Activated CD4-positive, alpha-beta T cell treated with anti-CD3 and anti-CD28 coated beads for 1 hour (primary cell): ENCODE measurements at regions not wholly inside any gene's neighbourhood (a gene's known extent, or its start where the extent isn't known, plus 50 kb on each side); places are given as distances from the start of the nearest gene placed in this dataset.

Experiments
- DNase-seq: peaks from one replicate; pipeline ENCODE4 v3.0.0-alpha.2; 2020

DNA sequence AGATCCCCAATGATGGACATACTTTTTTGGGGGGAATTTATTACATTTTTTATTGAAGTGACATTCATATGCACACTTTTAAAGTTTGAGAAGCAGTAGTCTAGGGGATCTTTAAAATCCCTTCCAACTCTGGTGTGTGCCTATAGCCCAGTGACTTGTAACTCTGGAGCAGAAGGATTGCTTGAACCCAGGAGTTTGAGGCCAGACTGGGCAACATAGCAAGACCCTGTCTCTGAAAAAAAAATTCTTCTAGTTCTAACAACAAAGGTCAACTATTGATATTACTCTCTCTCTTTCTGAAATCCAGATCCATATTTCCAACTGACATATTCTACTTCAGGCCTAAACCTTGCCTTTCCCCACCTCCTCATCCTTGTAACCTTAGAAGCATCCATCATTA lies 148.2 kb upstream of the SPRY4 start:
- DNase-seq = no peak

DNA sequence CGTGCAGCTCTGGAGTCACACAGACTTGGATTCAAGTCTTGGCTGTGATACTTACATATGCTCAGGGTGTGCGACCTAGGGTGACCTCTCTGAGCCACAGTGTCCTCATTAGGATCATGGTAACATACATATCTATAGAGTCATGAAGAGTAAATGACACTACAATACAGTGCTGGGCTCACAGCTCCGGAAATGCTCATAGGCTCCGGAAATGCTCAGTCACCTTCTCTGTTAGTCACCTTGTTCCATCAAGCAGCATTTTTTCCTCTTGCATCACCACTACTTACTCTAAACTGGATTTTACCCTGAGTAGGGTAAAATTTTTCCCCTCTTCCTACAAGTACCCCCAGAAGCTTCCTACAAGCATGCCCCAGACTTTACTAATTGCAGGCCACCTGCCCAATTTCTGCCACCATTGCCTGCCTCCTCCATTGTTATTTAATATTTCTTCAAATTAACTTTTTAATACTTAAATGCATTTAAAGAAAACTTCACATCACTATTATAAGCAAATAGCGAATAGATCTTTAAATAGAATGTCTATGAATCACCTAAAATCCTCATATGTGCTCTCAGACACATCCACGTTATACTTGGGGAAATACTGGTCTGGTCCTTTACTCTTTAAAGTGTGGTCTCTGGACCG lies 147.6 kb upstream of the SPRY4 start:
- DNase-seq = peak; percentile 17

GRCh38 chr5:142466195-142466971 lies 141.6 kb upstream of the SPRY4 start:
- no peak for DNase-seq

GRCh38 chr5:142465476-142465875 lies 140.7 kb upstream of the SPRY4 start:
- no peak for DNase-seq

DNA sequence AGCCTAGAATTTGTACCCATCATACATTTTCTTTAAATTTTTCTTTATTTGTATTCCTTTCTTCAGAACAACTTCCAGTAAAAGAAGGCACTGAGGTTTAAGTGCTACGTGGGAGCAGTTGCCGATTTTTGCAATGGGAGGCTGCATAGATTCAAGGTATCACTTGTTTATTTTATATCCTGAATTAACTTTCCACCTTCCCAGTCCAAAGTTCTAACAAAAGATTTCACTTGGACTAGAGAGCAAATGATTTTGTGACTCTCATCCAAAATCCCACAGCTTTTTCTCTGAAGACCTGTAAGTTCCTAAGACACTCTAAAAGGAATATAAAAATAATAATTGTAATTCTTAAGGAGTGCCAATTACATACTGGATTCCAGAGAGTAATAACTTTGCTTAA lies 139.1 kb upstream of the SPRY4 start:
- no peak for DNase-seq

DNA sequence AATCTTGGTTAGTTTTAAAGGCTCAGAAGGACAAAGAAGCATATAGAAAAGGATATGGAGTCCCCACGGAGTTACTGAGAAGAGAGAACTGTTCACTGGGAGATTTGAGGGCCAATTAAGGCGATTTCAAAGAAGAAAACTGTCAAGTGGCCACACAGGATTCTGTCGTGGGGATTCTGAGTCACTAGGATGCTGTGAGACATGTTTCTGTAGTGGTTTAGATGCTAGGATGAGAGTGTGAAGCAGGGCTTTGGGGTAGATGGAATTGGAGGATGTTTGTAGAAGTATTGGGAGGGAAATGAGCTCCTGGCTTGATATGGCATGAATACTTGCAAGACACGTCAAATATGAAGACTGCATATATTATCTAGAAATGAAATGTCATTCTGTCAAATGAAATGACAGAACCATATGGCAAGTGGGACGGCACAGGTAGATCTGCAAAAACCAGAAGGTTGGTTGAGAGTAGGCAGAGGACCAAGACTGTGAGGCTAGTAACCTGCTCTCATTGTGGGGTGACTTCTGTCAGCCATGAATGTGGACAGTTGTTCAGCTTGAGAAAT lies 136.3 kb upstream of the SPRY4 start:
- no peak for DNase-seq

- no peak for DNase-seq
Measured at GRCh38 chr5:142459209-142459608, 134.4 kb upstream of the SPRY4 start.

GRCh38 chr5:142455856-142456255 lies 131.0 kb upstream of the SPRY4 start:
- no peak for DNase-seq

DNA sequence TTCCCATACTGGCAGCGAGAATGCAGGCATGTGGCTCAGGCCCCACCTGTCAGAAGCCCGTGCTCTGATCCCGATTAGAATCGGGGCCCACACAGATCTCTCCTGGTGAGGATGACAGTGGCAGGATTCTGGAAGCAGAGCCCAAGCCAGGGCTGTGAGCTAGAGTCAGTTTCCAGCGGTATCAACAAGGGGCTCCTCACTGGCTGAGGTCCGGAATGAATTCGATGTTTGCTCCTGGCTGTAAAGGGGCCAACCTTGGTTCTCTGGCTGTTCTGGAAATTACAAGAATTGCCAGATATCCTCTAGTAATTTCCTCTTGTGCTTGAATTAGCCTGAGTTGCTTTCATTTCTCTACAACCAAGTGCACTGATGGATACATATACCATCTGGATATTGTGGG lies 129.1 kb upstream of the SPRY4 start:
- DNase-seq = no peak

- DNase-seq = no peak
Measured at GRCh38 chr5:142450419-142450818, 125.6 kb upstream of the SPRY4 start.

DNA sequence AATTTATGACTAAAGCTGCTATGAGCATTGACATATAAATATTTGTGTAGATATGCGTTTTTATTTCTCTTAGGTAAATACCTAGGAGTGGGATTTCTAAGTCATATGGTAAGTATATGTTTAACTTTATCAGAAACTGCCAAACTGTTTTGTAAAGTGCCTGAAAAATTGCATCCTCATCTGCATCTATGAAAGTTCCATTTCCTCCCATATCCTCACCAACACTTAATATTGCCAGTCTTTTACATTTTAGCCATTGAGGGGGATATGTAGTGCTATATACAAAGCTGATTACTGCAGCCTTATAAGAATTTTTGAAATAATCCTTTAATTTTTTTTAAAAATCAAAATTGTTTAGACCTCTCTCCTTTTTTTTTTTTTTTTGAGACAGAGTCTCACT lies 123.1 kb upstream of the SPRY4 start:
- no peak for DNase-seq

GRCh38 chr5:142446960-142447279 lies 122.1 kb upstream of the SPRY4 start:
- DNase-seq = no peak

GRCh38 chr5:142446131-142446959 lies 121.5 kb upstream of the SPRY4 start:
- DNase-seq = no peak

DNA sequence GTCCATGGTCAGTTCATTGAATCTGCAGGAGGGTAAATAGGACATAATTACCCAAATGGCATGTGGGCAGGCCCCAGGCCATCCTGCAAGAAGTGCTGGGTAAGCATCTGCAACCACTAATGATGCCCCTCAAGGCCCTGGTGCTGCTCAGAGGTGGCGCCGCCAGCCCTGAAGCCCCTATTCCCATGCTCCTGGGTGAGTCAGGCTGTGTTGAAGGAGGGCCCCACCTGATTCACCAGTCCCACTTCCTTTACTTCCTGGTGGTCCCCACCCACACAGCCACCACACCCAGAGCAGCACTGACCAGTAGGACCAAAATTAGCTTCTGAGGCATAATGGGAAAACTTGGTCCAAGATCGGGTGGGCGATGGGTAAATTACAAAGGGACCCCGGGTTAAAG lies 120.4 kb upstream of the SPRY4 start:
- no peak for DNase-seq

DNA sequence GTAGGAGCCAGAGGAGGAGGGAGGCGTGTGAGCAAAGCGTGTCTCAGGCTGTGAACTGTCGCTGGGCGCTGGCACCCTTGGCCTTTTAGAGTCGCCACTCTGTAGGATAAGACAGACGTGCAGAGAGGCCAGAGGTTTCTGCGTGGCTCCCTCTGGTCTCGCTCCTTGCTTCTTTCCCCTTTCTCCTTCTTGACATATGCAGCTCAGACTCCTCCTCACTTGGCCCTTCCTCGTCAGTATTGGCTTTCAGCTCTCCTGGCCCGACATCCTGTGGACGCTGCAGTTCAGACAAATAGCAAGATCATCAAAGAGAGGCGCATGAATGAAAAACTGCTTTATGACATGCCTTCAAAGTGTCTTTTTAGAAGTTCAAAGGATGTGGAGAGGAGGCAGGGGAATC lies 116.8 kb upstream of the SPRY4 start:
- DNase-seq = no peak

GRCh38 chr5:142439207-142439860 lies 114.5 kb upstream of the SPRY4 start:
- no peak for DNase-seq

GRCh38 chr5:142438573-142438972 lies 113.8 kb upstream of the SPRY4 start:
- no peak for DNase-seq

GRCh38 chr5:142437563-142437962 lies 112.7 kb upstream of the SPRY4 start:
- no peak for DNase-seq

DNA sequence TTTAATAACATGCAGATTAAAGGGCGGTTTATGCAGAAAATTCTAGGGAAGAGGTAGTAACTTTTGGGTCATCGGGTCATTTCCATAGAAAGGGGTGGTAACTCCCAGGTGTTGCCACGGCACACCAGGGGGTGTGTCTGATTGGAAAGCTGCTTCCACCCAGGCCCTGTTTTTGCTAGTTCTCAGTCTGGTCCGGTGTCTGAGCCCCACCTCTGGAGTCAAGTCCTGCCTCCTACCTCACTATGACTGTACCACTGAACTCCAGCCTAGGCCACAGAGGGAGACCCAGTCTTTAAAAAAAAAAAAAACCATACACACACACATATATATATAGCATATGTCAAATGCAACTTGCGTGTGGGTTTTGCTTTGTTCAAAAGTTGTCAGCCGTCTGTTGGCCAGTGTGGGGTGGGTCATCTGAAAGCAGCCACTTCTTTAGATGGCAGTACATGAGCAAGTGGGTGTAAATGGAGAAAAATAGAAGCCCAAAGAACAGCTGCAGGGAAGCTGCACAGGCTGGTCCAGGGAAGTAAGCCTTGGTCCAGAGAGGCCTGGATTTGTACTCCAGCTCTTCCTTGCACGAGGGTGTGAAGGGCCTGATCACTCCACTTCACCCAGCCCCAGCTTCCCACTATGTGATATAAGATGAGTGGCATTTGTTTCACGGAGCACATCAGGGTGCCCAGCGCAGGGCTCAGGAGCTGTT lies 110.7 kb upstream of the SPRY4 start:
- no peak for DNase-seq

GRCh38 chr5:142434322-142434612 lies 109.4 kb upstream of the SPRY4 start:
- no peak for DNase-seq

GRCh38 chr5:142433526-142434321 lies 108.9 kb upstream of the SPRY4 start:
- DNase-seq = no peak

- DNase-seq = peak; percentile 22
Measured at GRCh38 chr5:142432961-142433360, 108.1 kb upstream of the SPRY4 start.
